IPS DF 4.7 (cell line): ENCODE measurements at regions not wholly inside any gene's neighbourhood (a gene's known extent, or its start where the extent isn't known, plus 50 kb on each side); places are given as distances from the start of the nearest gene placed in this dataset.

Experiments
- DNase-seq: peaks from one replicate; pipeline ENCODE4 v3.0.0-alpha.2; 2013; ENCODE audit warnings: low spot score; ENCODE audit errors: extremely low read depth

DNA sequence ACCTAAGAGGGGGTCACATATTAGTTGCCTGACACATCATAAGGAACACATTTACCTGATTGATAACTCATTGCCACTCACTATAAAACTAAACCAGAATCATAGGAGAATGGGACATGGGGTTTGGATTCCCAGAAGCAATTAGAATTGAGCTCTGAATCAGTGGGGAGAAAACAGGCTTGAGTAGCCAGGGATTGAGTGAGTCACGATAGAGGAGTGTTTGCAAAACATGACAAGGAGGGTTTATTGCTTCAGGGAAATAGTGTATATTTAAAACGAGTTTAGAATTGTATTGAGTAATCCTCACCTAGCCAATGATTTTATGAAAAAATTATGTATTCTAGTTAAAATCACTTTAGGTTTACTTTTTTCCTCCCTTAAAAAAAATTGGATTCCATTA is 101.1 kb upstream of the THRB start:
- DNase-seq = no peak

DNA sequence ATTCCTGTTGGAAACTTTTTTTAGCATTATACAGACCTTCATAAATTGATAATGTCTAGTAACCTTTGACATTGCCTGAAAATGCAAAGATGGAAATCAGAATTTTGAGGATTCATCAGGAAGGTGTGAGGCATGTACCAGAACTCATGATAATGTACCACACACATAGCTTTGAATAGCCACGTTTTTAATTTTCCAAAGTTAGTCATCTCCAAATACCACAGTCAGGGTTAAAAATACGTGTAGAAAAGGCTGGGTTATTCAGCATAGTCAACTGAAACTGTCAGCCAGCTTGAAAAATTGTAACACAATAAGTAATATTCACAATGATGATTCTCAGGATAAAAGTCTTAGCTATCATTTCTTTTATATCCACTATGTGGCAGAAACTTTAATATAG is 102.0 kb upstream of the THRB start:
- no peak for DNase-seq

DNA sequence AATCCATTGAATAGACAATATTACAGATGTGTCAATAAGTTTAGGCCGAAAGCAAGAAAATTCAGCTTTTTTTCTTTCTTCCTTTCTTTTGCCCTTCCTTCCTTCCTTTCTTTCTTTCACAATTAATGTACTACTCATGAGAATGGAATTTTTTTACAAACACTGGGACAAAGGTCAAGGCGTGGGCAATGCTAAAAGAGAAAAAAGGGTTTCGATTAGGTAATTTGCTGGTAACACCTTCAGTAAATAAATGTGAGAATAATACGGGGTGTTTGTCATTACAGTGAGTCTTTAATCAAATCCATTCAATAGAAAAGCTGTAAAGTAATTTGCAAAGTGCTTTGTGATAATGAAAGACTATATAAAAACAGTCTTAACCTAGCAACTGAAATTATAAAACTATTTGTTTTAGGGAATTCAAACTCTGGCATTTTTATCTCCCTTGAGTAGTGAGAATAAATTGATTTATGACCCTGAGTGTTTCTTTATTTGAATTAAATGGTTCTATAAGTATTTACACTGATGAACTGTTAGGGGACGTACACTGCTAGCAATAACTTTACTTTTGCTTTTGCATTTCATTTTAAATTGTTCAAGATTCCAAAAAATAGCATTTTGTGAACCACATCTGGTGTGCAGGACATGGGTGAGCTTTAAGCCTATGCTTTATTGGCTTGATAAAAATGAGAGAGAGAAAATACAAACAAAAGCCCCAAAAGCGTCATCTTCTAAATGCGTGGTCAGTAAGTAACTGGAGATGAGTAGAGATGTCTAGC is 104.2 kb upstream of the THRB start:
- DNase-seq = no peak

DNA sequence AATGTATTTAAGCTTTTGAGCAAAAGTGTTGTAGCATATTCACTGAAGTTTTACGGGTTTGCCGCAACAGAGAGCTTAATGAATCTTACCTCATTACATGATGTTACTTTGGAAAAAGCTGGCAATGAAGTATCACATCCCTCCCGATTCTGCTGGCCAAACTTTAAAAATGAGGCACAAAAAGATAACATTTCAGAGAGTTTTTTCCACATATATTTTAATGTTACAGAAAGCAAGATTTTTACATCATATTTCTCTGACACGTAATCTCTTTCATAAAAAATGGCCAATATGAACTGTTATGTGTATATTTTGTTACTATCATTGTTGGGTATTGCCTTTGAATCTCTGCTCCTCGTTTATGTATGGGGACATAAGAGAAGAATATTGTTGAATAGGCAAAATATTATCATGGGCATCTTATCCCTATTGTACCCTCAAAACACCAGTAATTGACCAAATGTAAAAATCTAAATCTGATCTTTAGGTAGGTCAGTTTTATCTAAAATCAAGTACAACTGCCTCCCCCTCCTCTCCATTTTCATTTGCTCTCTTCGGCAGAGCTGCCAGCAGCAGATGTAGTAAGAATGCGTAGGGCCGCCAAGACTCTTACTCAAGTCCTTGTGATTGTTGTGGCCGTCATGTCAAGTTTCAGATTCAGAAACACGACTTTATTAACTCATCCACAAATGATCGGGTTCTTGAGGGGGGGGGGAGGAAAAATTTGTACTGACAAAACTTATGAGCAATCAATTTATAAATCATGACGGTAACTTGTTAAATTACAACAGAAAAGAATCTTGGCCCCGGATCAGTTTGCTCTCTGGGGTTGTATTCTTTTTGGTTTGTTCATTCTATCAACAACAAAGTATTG is 106.7 kb upstream of the THRB start:
- no peak for DNase-seq

DNA sequence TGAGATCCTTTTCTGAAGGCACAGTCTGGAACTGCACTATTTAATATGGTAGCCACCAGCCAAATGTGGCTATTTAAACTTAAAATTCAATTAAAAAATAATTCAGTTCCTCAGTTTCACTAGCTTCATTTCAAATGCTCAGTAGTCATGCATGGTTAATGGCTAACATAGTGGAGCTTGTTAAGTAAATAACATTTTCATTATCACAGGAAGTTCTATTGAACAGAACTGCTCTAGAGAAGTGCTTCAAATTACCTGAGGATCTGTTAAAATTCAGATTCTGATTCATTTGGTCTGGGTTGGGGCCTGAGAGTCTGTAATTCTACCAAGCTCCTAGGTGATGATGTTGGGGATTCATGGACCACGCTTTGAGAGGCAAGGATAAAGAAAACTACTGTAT is 109.6 kb upstream of the THRB start:
- no peak for DNase-seq

DNA sequence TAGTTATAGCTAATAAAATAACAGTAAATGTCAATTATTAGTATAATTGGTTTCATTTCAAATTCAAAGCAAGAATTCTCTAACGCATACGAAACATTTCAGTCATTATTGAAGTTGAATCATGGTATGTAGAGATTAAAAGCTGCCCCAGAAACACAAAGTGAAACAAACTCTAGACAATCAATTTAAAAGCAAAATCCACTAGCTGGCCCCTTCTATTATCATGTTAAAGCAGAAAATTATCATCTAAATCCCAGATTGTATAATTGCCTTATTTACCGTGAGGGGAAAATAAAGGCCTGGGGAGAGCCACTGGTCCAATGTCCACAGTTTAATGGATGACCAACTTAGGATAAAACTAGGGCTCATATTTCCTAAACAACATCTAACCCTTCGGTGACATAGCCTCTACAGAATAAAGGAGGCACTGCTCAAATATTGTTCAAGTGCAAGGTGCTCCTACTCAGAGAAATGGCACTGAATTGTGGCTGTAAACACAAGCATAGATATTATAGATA is 110.9 kb upstream of the THRB start:
- DNase-seq = no peak

DNA sequence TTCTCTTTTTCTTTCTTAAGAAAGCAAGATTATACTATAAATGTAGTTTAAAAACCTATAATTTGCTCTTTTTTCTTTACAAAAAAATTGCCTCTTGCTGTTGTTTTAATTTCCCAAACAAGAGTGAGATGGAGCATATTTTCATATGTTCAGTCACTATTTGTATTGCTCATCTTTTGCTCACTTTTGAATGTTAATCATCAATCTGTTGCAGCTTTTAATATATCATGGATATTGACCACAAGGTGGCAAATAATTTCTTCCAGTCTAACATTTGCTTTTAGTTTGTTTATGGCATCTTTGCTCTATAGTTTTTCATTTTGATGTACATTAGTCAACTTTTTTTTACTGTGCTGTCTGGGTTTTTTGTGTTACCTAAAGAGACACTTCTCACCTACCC is 112.6 kb upstream of the THRB start:
- no peak for DNase-seq

DNA sequence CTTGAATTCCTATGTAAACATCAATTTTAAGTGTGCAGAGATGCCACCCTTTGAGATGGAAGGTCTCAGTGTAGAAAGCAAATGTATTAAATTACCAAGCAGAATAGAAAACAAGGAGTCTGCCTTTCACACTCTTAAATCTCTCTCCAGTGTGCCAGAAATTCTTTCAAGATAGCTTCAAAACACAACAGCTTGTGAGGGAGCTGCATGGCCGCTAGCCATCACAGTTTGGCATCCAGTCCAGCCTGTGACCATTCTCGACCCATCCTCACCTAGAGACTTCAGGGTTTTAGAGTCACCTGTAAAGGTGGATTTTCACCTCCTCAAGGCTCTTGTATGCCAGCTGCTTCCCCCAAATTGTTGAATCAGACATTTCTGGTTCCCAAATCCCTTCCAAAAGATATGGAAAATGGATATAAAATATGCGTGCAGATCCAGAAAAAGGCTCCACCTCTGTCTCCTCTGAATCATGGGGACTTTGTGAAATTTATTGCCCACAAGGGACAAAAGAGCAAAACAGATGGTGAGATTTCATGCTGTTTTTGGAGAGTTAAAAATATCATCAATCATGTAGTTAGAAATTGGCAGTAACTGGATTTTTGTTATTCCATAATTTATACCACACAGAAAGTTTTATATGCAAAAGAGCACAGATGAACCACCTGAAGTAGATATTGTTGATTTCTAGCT is 114.2 kb upstream of the THRB start:
- no peak for DNase-seq

DNA sequence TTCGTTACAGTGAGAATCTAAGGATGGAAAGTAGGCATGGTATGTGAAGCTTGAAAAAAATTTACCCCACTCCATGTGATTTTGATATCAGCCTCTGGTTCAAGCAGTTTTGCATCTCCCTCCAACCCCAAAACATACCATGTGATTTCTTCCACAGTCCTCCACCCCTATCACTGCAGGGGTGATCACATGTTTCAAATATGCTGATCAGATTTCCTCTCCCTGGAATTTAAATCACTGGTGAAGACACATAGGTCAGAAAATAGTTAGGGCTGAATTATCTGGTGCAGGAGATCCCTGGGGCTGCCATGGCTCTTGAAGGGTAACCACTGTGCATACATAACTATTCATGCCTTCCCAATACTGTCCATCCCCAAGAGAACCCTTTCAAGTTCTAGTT is 119.7 kb upstream of the THRB start:
- no peak for DNase-seq

DNA sequence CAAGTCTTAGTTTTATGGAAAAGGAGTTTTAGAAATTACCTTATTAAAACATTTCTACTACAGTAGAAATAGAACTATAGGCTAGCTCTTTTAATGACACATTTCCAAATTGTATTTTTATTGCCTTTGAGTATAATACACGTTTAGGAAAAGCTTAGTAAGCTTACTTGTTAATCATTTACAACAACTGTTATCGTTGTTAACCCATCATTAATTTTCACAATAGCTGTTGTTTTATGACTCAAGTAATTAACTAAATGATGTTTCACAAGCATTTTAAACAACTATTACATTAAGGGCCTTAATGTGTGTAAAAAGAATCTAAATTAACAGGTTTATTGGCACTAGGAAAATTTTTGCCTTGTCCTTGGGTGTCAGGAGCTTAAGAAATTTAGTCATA is 120.5 kb upstream of the THRB start:
- DNase-seq = no peak

DNA sequence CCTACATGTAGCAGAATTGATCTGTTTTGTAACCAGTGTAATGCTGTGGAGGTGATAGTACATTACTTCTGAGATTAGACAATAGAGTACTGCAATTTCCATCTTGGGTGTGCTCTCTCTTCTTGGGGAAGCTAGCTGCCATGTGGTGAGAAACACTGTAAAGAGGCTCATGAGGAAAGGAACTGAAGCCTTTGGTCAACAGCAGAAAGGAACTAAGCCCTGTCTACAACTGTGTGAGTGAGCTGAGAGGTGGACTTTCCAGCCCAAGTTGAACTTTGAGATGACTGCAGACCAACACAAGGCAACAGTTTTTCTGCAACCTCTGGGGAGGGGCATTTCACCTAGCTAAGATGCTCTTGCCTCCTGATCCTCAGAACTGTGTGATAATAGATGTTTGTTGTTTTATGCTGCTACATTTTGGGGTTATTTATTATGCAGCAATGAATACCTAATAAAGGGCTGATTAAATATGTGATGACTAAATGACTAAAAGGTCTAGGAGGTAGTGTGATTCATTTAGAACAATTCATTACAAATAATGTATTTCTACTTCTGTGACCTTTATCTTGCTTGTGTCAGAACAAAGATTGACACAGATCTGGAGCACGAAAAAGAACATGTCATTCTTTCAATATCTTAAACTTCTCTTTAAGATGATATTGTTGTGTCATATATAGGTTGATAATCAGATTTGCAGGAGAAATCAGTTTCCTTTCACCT is 121.6 kb upstream of the THRB start:
- DNase-seq = no peak

DNA sequence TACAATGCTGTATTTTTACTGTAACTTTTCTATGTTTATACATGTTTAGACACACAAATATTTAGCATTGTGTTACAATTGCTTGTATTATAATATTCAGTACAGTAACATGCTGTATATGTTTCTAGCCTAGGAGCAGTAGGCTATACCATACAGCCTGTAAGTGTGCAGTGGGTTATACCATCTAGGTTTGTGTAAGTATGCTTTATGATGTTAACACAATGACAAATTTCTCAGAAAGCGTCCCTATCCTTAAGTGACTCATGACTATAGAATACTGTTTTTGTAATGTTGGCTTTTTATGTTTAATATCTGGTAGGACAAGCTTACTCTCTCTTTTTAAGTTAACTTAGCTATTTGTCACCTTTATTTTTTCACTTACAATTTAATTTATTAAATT is 127.5 kb upstream of the THRB start:
- no peak for DNase-seq

DNA sequence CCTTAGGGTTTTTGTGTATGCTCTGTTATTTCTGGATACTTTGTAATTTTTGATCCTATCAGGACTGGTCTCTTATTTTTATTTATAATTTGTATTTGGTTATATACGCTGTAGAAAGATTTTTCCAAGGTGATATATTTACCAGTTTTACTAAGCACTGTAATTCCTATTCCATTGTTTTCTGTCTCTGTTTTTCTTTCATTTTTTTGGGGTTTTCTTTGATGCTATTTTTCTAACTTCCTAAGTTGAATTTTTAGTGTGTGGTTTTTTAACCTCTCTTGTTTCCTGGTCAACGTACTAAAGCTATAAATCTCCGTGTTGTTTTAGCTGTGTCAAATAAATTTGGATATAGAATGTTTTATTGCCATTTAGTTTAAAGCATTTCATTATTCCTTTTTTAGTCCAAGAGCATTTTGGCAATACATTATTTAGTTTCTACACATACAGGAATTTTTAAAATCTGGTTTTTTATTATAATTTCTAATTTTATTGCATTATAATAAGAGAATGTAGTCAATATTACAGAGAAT is 128.1 kb upstream of the THRB start:
- no peak for DNase-seq

DNA sequence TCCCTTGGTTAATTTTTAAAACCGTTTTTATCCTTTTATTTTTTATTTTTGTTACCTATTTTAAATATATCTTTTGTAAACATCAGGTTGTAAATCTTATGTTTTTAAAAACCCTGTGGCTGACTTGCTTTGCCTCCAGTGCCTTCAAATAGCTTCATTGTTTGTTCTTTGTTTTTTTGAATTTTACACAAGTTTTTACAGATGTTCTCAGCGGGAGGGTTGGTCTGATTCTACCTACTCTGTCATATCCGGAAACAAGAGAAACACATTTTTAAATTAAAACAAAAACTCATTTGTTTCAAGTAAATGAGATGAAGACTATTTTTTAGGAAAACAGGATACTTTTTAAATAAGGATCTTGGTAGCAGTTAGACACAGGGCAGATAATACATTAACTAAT is 129.0 kb upstream of the THRB start:
- no peak for DNase-seq

DNA sequence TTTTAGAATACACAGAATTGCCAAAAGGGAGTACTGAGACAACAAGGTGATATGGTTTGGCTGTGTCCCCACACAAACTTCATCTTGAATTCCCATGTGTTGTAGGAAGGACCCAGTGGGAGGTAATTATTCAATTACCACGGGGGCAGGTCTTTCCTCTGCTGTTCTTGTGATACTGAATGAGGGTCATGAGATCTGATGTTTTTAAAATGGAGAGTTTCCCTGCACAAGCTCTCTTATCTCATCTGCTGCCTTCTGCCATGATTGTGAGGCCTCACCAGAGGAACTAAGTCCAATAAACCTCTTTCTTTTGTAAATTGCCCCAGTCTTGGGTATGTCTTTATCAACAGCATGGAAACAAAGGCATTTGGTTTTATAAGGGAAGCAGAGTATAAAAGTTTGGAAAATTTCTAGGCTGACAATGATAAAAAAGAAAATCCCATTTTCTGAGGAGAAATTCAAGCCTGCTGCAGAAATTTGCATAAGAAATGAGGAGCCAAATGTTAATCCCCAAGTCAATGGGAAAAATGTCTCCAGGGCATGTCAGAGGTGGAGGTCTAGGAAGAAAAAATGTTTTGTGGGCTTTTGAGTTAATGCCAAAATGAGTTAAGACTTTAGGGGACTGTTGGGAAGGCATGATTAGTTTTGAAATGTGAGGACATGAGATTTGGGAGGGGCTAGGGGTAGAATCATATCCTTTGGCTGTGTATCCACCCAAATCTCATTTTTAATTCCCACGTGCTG is 130.5 kb upstream of the THRB start:
- DNase-seq = no peak

DNA sequence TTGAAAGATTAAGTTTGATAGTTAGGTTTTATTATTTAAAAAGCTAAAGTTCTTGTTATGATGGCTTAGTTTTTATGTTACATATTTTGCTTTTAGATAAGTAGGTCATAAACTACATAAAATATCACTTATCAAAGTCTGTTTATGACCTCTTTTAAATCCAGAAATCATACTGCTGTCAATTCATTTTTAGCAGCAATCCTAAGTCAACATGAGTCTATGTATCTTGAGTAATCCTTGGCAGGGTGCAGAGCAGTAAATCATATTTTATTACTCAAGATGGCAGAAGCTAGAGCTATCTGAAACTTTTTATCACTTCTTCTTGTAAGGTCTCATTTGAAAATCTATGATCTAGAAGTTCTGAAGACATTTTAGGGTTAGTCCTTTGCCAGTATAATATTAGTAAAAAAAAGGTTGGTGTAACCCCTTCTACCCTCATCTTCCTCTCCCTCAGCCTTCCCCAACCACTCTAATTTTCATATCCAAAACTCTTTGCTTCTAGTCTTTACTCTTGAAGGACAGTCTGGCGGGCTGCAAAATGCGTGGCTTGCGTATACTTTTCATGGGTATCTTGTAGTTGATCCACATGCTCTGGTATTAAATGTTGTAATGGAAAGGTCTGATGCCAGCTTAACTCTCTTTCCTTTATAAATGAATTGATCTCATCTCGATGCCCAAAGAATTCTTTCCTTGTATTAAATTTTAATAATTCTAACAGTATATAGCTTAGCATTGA is 134.0 kb upstream of the THRB start:
- no peak for DNase-seq

DNA sequence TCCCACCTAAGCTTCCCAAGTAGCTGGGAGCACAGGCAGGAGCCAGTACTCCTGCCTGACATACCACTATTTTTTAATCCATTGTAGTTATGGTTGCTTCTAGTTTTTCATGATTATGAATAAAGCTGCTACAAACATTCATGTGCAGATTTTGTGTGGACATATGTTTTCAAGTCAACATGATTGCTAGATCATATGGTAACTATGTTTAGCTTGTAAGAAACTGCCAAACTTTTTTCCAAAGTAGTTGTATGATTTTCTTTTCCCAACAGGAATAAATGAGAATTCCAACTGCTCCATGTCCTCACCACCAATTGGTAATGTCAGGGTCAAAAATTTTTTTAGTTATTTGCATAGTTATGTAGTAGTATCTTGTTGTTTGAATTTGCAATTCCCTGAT is 136.8 kb upstream of the THRB start:
- DNase-seq = no peak

DNA sequence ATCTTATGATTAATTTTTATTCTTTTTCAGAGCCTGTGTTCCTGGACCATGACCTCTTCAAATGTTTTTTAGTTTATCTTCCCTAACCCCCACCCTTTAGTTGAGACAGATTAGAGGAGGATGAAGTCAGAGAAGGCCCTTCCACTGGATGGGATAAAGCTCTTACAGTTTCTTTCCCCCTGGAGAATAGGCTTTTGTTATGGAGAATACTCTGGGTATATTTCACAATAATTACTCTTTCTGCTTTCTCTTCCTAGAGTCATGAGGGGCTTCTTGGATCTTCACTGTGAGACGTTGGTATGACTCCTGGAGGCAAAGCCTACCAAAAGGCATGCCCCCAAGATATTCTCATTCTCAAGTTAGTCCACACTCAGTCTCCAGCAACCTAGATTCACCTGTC is 144.4 kb upstream of the THRB start:
- DNase-seq = no peak

DNA sequence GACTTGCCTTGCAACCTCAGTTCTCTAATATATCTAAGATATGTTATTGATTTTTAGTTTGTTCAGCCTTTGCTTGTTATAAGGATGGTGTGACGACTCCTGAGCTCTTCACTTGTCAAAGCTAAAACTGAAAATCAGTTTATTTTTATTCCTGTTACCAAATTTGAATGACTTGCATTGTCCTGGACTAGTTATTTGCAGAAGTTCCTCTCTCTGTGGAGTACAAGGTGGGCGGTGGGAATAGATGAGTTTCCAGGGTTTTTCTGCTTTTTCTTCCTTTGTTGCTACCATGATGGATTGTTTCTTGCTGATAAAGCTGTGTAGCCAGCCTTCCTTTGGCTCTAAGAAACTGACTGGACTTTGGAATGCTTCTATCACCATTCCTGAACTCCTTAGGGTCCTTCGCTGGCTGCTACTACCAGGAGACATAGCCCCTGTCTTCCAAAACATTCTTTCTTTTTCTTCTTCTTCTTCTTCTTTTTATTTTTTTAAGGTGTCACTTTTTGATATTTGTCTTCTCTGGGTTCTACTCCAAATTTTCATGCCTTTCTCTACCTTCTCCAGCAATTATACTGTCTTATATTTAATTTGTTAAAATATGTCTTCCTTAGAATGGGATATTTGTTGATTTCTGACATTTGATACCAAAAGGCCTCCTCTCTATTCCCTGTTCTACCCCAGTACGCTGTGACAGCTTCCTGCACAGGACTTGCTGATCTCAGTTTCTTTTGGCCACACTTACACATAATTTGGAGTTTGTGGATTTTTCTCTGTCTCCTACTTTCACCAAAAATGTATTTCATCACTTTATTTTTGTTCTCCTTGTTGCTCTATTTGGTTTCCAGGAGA is 145.1 kb upstream of the THRB start:
- DNase-seq = no peak
